A549 (cell line): ENCODE measurements at regions not wholly inside any gene's neighbourhood (a gene's known extent, or its start where the extent isn't known, plus 50 kb on each side); places are given as distances from the start of the nearest gene placed in this dataset.

Source experiments
- ATAC-seq, 2 experiments: fragments of 200-7000 bp in 1 of 2; fragments of >200 bp in 1 of 2; cut with Nextera tagmentation in 1 of 2; cut with Tn5 transposase in 1 of 2; 3 replicates each; pipeline versions ENCODE4 v1.8.0 to v1.9.1; 2018 to 2020; ENCODE audit warnings: mild to moderate bottlenecking in 1 of 2, moderate library complexity in 1 of 2
- CTCF ChIA-PET: fragments of 300-600 bp; sonication (Branson Sonifier 250); formaldehyde crosslinking; extraction: SDS; loops from one replicate; lab custom pipeline; 2021; ENCODE audit warnings: antibody characterized with exemption, inconsistent platforms; lab: Yijun Ruan, JAX
- POLR2A ChIA-PET: fragments of 350-600 bp; formaldehyde crosslinking; extraction: SDS; loops from one replicate; lab custom pipeline; 2021; ENCODE audit warnings: antibody characterized with exemption, inconsistent platforms; lab: Yijun Ruan, JAX
- DNase-seq, 2 experiments: peaks; one replicate each; pipeline versions ENCODE4 v3.0.0 to v3.0.0-alpha.2; 2011 to 2016; ENCODE audit warnings: low read depth in 1 of 2, low spot score in 1 of 2
- FAIRE-seq: peaks from 2 replicates; lab custom pipeline; 2011; peaks lifted over from hg19 to GRCh38; lab: Jason Lieb, UNC
- H3K27ac ChIP-seq, 2 experiments: fragments of >200 bp; sonication (Bioruptor Twin); formaldehyde crosslinking; 3 replicates each; pipeline ENCODE4 v1.5.1; 2016 to 2017
- H3K4me1 ChIP-seq: fragments of >200 bp; sonication (Bioruptor Twin); formaldehyde crosslinking; 3 replicates; pipeline ENCODE4 v1.6.1; 2016
- H3K4me2 ChIP-seq: fragments of >200 bp; sonication (Bioruptor Twin); formaldehyde crosslinking; 3 replicates; pipeline ENCODE4 v1.6.1; 2016
- H3K4me3 ChIP-seq: fragments of >200 bp; sonication (Bioruptor Twin); formaldehyde crosslinking; 3 replicates; pipeline ENCODE4 v1.5.1; 2016
- H3K9me3 ChIP-seq: fragments of >200 bp; sonication (Bioruptor Twin); formaldehyde crosslinking; 3 replicates; pipeline ENCODE4 v1.6.1; 2016
- CHD2 ChIP-seq: fragments of 150-350 bp; IDR thresholded peaks from 2 replicates; pipeline ENCODE4 v1.6.1; 2014; ENCODE audit warnings: low read length; ENCODE audit not compliant: partially characterized antibody
- CTCF ChIP-seq: fragments of >200 bp; sonication (Bioruptor Twin); formaldehyde crosslinking; IDR thresholded peaks from 3 replicates; pipeline ENCODE4 v1.5.1; 2016
- EHMT2 ChIP-seq: fragments of 200-600 bp; sonication (generic); IDR thresholded peaks from 2 replicates; pipeline ENCODE4 v1.6.1; 2016; ENCODE audit warnings: antibody characterized with exemption, low read depth, mild to moderate bottlenecking, moderate library complexity
- EP300 ChIP-seq, 2 experiments: fragments of >200 bp; sonication (Bioruptor Twin); formaldehyde crosslinking; IDR thresholded peaks; 2 replicates in 1 of 2; 3 replicates in 1 of 2; pipeline ENCODE4 v1.6.1; 2016 to 2017
- ESRRA ChIP-seq: fragments of 150-350 bp; IDR thresholded peaks from 2 replicates; pipeline ENCODE4 v1.6.1; 2014; ENCODE audit warnings: mild to moderate bottlenecking, low read length, borderline replicate concordance
- FOSB ChIP-seq: fragments of 250-450 bp; sonication (Bioruptor Pico); IDR thresholded peaks from 2 replicates; pipeline ENCODE4 v1.5.0; 2020; ENCODE audit warnings: mild to moderate bottlenecking, moderate library complexity
- GATA3 ChIP-seq: IDR thresholded peaks from 2 replicates; pipeline ENCODE4 v1.6.1; 2012; ENCODE audit warnings: borderline replicate concordance
- HDAC2 ChIP-seq: fragments of 200-600 bp; sonication (generic); IDR thresholded peaks from 2 replicates; pipeline ENCODE4 v1.6.1; 2016
- HES2 ChIP-seq: fragments of >200 bp; sonication (Bioruptor Twin); formaldehyde crosslinking; IDR thresholded peaks from 2 replicates; pipeline ENCODE4 v1.6.1; 2016
- HEYL ChIP-seq: fragments of 250-450 bp; sonication (Bioruptor Pico); IDR thresholded peaks from 2 replicates; pipeline ENCODE4 v1.8.0; 2021; ENCODE audit warnings: mild to moderate bottlenecking, moderate library complexity
- HOXB13 ChIP-seq: fragments of 250-450 bp; sonication (Bioruptor Pico); IDR thresholded peaks from 2 replicates; pipeline ENCODE4 v1.5.0; 2020; ENCODE audit warnings: low read depth, mild to moderate bottlenecking, moderate library complexity
- JUN ChIP-seq, 2 experiments: fragments of >200 bp; sonication (Bioruptor Twin); formaldehyde crosslinking; IDR thresholded peaks; 2 replicates in 1 of 2; 3 replicates in 1 of 2; pipeline ENCODE4 v1.6.1; 2016 to 2017
- KDM5A ChIP-seq: fragments of 200-600 bp; sonication (generic); IDR thresholded peaks from 2 replicates; pipeline ENCODE4 v1.6.1; 2016; ENCODE audit warnings: antibody characterized with exemption, mild to moderate bottlenecking
- MAX ChIP-seq: IDR thresholded peaks from 2 replicates; pipeline ENCODE4 v1.6.1; 2012
- MYC ChIP-seq: IDR thresholded peaks from 2 replicates; pipeline ENCODE4 v1.6.1; 2012; ENCODE audit warnings: mild to moderate bottlenecking, inconsistent platforms, low read length, improper control_type of control experiment, borderline replicate concordance
- PHF8 ChIP-seq: fragments of 200-600 bp; sonication (generic); IDR thresholded peaks from 2 replicates; pipeline ENCODE4 v1.6.1; 2016; ENCODE audit warnings: low read depth, mild to moderate bottlenecking, antibody characterized with exemption, moderate library complexity, borderline replicate concordance
- RARB ChIP-seq: fragments of 250-450 bp; sonication (Bioruptor Pico); IDR thresholded peaks from 2 replicates; pipeline ENCODE4 v1.8.0; 2021; ENCODE audit warnings: mild to moderate bottlenecking, moderate library complexity
- RFX5 ChIP-seq: fragments of 450-650 bp; IDR thresholded peaks from 2 replicates; pipeline ENCODE4 v1.7.1; 2014; ENCODE audit warnings: antibody characterized with exemption, mild to moderate bottlenecking, moderate library complexity
- RNF2 ChIP-seq: fragments of 200-600 bp; sonication (generic); IDR thresholded peaks from 2 replicates; pipeline ENCODE4 v1.6.1; 2016; ENCODE audit warnings: low read depth, mild to moderate bottlenecking, antibody characterized with exemption, moderate library complexity, borderline replicate concordance
- SMC3 ChIP-seq: fragments of >200 bp; sonication (Bioruptor Twin); formaldehyde crosslinking; IDR thresholded peaks from 3 replicates; pipeline ENCODE4 v1.6.1; 2018; ENCODE audit warnings: inconsistent platforms
- TP53 ChIP-seq: fragments of 250-450 bp; sonication (Bioruptor Pico); IDR thresholded peaks from 2 replicates; pipeline ENCODE4 v1.5.0; 2021; ENCODE audit warnings: mild to moderate bottlenecking, moderate library complexity
- USF2 ChIP-seq: fragments of 450-650 bp; IDR thresholded peaks from 2 replicates; pipeline ENCODE4 v1.6.1; 2014; ENCODE audit warnings: antibody characterized with exemption
- ZFP36 ChIP-seq: fragments of 450-650 bp; IDR thresholded peaks from 2 replicates; pipeline ENCODE4 v1.6.1; 2014; ENCODE audit warnings: borderline replicate concordance; ENCODE audit not compliant: partially characterized antibody
- WGBS: methylation state at CpG from one replicate; pipeline ENCODE4 v1.1.6; 2017; ENCODE audit errors: missing lambda C conversion rate; 5-methylcytosine and 5-hydroxymethylcytosine counted together

GRCh38 chr15:67945951-67946700 is 106.3 kb upstream of the RNU6-1 start:
- FAIRE-seq (no peak), ATAC-seq (peak; percentile 77 to 92), DNase-seq (peak in 1 of 2 experiments; percentile 89)
- H3K4me3 ChIP-seq, result no peak overlapping the region
- WGBS, result 51% methylated on average over 6 of the region's 6 CpGs
- CTCF ChIA-PET, result interaction anchor here (0.9 to 3.6 kb wide), 8 partner anchors 8 to 209 kb away, joined by 3 to 11 read pairs (median 4); no protein-coding TSS in a partner anchor
- H3K27ac ChIP-seq, result peak overlapping the region; percentile 67 to 81
- POLR2A ChIA-PET, result interaction anchor here (0.6 to 2.1 kb wide), 3 partner anchors 31 to 108 kb away, joined by 3 to 12 read pairs (median 6); no protein-coding TSS in a partner anchor
- peaks cover 36% of the 10 kb centered on the region for H3K4me1 ChIP-seq
- H3K9me3 ChIP-seq, result no peaks in the 10 kb centered on the region
- TF ChIP-seq GATA3 (peak; percentile 39; the same call in 1 of the 2 replicates), RNF2 (no peak), EHMT2 (no peak), CHD2 (no peak), USF2 (peak; percentile 68), SMC3 (peak; percentile 17; the same call in 1 of the 3 replicates), MYC (peak; percentile 64; the same call in 1 of the 2 replicates), HES2 (no peak), ZFP36 (no peak), RARB (CRISPR knock-in tag) (no peak), MAX (peak; percentile 64; the same call in 1 of the 2 replicates), PHF8 (no peak), FOSB (no peak), EP300 (IDR thresholded peaks at IDR 0.05) (peak in 1 of 2 experiments; percentile 37; a peak in 2 of 5 replicates), CTCF (no peak), HOXB13 (no peak; the same call in 1 of the 2 replicates), HEYL (CRISPR knock-in tag) (no peak), ESRRA (no peak), JUN (IDR thresholded peaks at IDR 0.05) (no peak), TP53 (CRISPR knock-in tag) (no peak), HDAC2 (no peak), KDM5A (no peak)
- H3K4me2 ChIP-seq, result peak overlapping the region; percentile 61

GRCh38 chr15:67946701-67947100 is 106.9 kb upstream of the RNU6-1 start:
- DNase-seq, result no peak
- Histone ChIP-seq H3K27ac (peak overlapping the region; percentile 67 to 81), H3K4me3 (no peak overlapping the region)
- TF ChIP-seq RARB (CRISPR knock-in tag) (no peak), RFX5 (no peak), KDM5A (no peak)
- TF ChIP-seq, all 56 proteins: peak for 0
- peak overlapping the region; percentile 61 for H3K4me2 ChIP-seq
- FAIRE-seq (no peak), ATAC-seq (peak; percentile 45 to 53; a peak in 4 of 6 replicates)
- 73% methylated on average over 4 of the region's 4 CpGs for WGBS
- peaks cover 32% of the 10 kb centered on the region for H3K4me1 ChIP-seq
- ChIA-PET CTCF (interaction anchor here (0.9 to 3.6 kb wide), 9 partner anchors 8 to 208 kb away, joined by 3 to 11 read pairs (median 5); no protein-coding TSS in a partner anchor), POLR2A (interaction anchor here (2.1 kb wide), 1 partner anchor 32 kb away, joined by 12 read pairs; no protein-coding TSS in a partner anchor)
- no peaks in the 10 kb centered on the region for H3K9me3 ChIP-seq
